Bronchial epithelial cell (primary cell): ENCODE measurements at regions not wholly inside any gene's neighbourhood (a gene's known extent, or its start where the extent isn't known, plus 50 kb on each side); places are given as distances from the start of the nearest gene placed in this dataset.

Source experiments
- DNase-seq: peaks from one replicate; pipeline ENCODE4 v3.0.0-alpha.2; 2010; ENCODE audit warnings: low read depth
- FAIRE-seq: peaks from 2 replicates; lab custom pipeline; 2011; peaks lifted over from hg19 to GRCh38; lab: Jason Lieb, UNC
- H3K27me3 ChIP-seq: 2 replicates; pipeline ENCODE4 v1.5.1; 2011; ENCODE audit warnings: low read length; ENCODE audit not compliant: control insufficient read depth, insufficient read depth
- H3K36me3 ChIP-seq: 2 replicates; pipeline ENCODE4 v1.5.1; 2011; ENCODE audit warnings: low read length; ENCODE audit not compliant: control insufficient read depth, insufficient read depth
- H3K4me3 ChIP-seq: 2 replicates; pipeline ENCODE4 v1.5.1; 2011; ENCODE audit warnings: mild to moderate bottlenecking, low read depth, low read length, control low read depth
- CTCF ChIP-seq: IDR thresholded peaks from 2 replicates; pipeline ENCODE4 v1.5.1; 2011; ENCODE audit warnings: mild to moderate bottlenecking, moderate library complexity, low read length, control low read depth, inconsistent platforms; ENCODE audit not compliant: insufficient read depth, severe bottlenecking

DNA sequence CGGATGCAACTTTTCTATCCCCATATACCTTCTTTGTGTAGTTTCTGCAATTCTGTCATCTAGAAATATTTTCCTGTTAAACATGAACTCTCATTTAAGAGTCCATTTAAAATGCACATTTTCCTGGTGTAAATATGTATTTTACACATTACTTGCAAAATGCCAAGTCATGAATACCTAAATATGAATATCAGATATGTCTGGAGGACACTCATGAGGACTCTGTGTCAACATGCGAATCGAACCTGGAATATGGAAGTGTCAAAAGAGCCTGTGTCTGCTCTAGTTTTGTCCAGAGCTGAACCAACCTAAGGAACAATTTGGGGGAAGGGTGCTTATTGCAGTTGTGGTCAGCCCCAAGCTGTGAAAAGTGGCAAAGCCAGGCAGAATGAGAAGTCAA lies 163.7 kb upstream of the CELF2 start:
- DNase-seq (no peak), FAIRE-seq (no peak)
- H3K27me3 ChIP-seq: no peaks in the 10 kb centered on the region
- no peak for TF ChIP-seq CTCF
- no peaks in the 10 kb centered on the region for H3K36me3 ChIP-seq
- H3K4me3 ChIP-seq: no peak overlapping the region

GRCh38 chr10:10854725-10855124 lies 162.9 kb upstream of the CELF2 start:
- TF ChIP-seq CTCF: no peak
- Histone ChIP-seq H3K36me3 (no peaks in the 10 kb centered on the region), H3K27me3 (no peaks in the 10 kb centered on the region), H3K4me3 (no peak overlapping the region)
- no peak for FAIRE-seq
- DNase-seq: no peak

DNA sequence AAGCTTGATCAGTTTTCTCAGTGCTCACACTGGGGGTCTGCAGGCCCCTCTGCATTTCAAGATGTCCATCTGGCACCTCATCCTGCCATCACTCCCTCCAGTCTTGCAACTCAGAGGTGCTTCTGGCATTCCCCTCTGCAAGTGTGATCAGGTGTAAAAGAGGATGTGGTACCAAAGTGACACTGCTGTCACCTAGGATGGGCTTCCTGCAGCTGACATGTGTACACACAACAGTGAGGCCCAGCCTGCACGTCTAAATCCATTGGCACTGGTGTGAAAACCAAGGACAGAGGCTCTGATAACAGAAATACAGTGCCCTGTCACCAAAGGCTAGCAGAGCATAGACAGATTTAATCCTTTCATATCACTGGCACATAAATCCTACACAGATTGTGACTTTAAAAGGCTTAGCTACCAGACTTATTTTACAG lies 162.5 kb upstream of the CELF2 start:
- H3K27me3 ChIP-seq: no peaks in the 10 kb centered on the region
- H3K4me3 ChIP-seq: no peak overlapping the region
- TF ChIP-seq CTCF: no peak
- DNase-seq (no peak), FAIRE-seq (peak; percentile 28)
- no peaks in the 10 kb centered on the region for H3K36me3 ChIP-seq

GRCh38 chr10:10860455-10860976 lies 157.2 kb upstream of the CELF2 start:
- Histone ChIP-seq H3K4me3 (no peak overlapping the region), H3K27me3 (no peaks in the 10 kb centered on the region), H3K36me3 (no peaks in the 10 kb centered on the region)
- DNase-seq (no peak), FAIRE-seq (no peak)
- TF ChIP-seq CTCF: no peak

- DNase-seq (peak; percentile 49), FAIRE-seq (no peak)
- Histone ChIP-seq H3K36me3 (no peaks in the 10 kb centered on the region), H3K27me3 (no peaks in the 10 kb centered on the region), H3K4me3 (no peak overlapping the region)
- no peak for TF ChIP-seq CTCF
These were observed 152.4 kb upstream of the CELF2 start for GRCh38 chr10:10865303-10865702.

GRCh38 chr10:10865913-10866312 lies 151.8 kb upstream of the CELF2 start:
- Histone ChIP-seq H3K36me3 (no peaks in the 10 kb centered on the region), H3K4me3 (no peak overlapping the region), H3K27me3 (no peaks in the 10 kb centered on the region)
- FAIRE-seq: no peak
- TF ChIP-seq CTCF: no peak
- peak; percentile 79 for DNase-seq
